ES-I3 (cell line): ENCODE measurements at regions not wholly inside any gene's neighbourhood (a gene's known extent, or its start where the extent isn't known, plus 50 kb on each side); places are given as distances from the start of the nearest gene placed in this dataset.
"Not testable (repeated sequence)": the region's sequence is repeated elsewhere in the genome, so short reads cannot be mapped to it uniquely, and the experiment has no call there.

Source experiments
- H3K36me3 ChIP-seq: 2 replicates; pipeline ENCODE4 v1.6.1; 2013; ENCODE audit warnings: mild to moderate bottlenecking, low read length, control low read depth, moderate library complexity; ENCODE audit not compliant: insufficient read depth
- H3K4me1 ChIP-seq: 2 replicates; pipeline ENCODE4 v1.6.1; 2013; ENCODE audit warnings: mild to moderate bottlenecking, control low read depth, low read length; ENCODE audit not compliant: insufficient read depth
- H3K9ac ChIP-seq: 2 replicates; pipeline ENCODE4 v1.6.1; 2013; ENCODE audit warnings: low read depth, mild to moderate bottlenecking, low read length, moderate library complexity
- H3K9me3 ChIP-seq: 2 replicates; pipeline ENCODE4 v1.6.1; 2013; ENCODE audit warnings: mild to moderate bottlenecking, low read length, moderate library complexity; ENCODE audit not compliant: control insufficient read depth, insufficient read depth

DNA sequence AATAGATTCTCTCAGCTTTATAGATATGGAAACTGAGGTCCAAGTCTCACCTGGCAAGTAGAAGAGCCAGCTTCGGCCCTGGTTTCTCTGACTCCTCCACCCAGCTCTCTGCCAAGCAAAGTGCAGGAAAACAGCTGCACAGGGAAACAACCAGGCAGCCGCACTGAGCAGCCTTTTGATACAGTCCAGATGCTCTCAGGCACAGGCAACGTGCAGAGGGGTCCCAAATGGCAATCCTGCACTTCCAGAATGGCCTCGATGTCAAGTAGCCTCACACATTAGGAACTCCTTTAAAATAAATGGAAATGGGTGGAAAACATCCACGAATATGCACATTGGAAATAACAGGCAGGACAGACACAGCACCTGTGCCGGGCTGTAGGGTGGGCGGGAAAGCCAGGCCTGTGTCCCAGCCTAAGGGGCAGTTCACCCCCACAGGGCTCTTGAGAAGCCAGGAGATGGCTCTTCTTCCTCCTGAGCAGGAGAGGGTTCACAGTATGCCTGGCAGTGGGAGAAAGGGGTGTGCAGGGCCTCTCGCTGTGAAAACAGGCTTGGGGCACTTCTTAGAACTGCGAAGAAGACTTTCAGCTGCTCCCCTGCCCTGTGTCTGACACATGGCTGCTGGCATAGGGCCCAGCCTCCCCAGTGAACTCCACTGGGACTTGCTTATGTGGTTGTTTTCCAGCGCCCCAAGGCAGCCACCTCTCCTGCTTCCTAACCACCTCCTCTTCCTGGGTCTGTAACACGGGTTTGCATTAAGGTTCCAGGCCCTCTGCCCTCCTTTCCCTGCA lies 63.9 kb upstream of the TUBA3E start:
- Histone ChIP-seq H3K9ac (no peak overlapping the region), H3K9me3 (no peaks in the 10 kb centered on the region), H3K36me3 (no peaks in the 10 kb centered on the region), H3K4me1 (no peaks in the 10 kb centered on the region)

DNA sequence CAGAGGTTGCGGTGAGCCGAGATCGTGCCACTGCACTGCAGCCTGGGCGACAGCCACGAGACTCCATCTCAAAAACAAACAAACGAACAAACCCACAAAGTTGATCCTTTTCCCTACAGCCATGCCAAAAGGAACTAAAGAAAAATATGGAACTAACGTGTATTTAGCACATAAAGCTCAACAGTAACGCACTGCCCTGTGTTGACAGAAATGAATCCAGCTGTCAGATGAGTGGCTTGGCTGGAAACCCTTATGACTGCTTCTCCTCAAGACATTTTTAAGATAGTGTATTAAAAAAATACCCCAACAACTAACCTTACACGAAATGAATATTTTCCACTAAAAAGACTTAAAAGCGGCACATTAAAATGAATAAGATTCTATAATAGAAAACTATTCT lies 62.9 kb upstream of the TUBA3E start:
- Histone ChIP-seq H3K36me3 (no peaks in the 10 kb centered on the region), H3K9ac (no peak overlapping the region), H3K4me1 (no peaks in the 10 kb centered on the region), H3K9me3 (no peaks in the 10 kb centered on the region)

DNA sequence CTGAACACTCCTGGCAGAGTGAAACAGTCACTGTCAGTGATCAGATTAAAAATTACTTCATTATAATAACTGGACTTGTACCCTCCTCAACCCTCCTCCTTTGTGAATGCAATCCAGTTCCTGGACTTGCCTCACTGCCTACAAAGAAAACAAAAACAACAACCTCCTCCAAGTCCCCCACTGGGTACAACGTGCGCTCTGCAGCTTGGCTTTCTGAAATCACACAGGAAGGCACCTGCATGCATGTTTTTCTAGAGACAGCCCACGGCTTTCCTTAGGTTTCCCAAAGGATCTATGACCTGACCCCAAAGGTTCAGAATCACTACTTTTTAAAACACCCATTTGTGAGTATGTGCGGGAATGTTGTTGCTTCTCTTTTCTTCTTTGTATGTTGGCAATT lies 61.4 kb upstream of the TUBA3E start:
- no peak overlapping the region for H3K9ac ChIP-seq
- H3K4me1 ChIP-seq = no peaks in the 10 kb centered on the region
- no peaks in the 10 kb centered on the region for H3K36me3 ChIP-seq
- H3K9me3 ChIP-seq = no peaks in the 10 kb centered on the region

DNA sequence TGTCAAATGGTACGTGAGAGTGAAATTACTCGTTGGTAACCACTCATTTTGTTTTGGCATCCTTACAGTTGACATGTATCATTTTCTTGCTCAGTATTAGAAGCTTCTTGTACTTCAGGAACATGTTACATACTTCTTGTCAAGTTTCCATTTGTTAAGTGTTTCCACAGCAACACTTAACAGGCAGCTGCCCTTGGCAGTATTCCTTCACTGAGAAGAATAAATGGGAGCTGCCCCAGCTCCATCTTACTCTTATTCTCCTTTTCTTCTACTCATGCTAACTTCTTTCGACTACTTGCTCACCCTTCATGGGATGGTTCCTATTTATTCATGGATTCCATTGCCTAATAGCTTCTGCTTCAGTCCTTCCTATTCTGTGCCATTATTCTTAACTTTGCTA lies 60.1 kb upstream of the TUBA3E start:
- Histone ChIP-seq H3K9ac (no peak overlapping the region), H3K36me3 (no peaks in the 10 kb centered on the region), H3K4me1 (no peaks in the 10 kb centered on the region), H3K9me3 (no peaks in the 10 kb centered on the region)

DNA sequence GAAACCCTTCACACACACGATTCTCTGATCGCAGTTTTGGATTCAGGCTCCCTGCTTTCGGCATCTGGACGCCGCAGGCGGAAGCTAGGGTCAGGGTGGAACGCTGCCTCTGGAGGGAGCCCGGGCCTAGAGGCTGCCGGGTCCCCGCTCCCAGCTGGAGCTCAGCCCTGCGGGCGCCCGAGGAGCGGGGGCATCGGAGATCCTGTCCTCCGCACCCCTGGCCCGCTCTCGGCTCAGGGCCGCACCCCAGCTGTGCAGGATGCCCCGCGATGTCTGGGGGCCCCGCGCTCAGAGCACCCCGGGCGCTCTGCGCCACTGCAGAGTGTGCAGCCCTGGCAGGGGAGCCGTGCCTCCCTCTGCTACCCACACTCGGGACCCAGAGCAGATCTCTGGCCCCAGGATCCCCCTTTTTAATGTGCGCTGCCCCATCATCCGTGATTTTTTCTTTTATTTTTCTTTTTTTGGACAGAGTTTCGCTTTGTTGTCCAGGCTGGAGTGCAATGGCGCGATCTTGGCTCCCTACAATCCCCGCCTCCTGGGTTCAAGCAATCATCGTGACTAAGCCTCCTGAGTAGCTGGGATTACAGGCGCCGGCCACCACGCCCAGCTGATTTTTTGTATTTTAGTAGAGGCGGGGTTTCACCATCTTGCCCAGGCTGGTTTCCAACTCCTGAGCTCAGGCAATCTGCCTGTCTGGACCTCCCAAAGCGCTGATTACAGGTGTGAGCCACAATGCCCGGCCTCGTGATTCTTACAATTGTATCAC lies 54.8 kb upstream of the TUBA3E start:
- no peaks in the 10 kb centered on the region for H3K36me3 ChIP-seq
- no peak overlapping the region for H3K9ac ChIP-seq
- no peaks in the 10 kb centered on the region for H3K4me1 ChIP-seq
- H3K9me3 ChIP-seq = no peaks in the 10 kb centered on the region

DNA sequence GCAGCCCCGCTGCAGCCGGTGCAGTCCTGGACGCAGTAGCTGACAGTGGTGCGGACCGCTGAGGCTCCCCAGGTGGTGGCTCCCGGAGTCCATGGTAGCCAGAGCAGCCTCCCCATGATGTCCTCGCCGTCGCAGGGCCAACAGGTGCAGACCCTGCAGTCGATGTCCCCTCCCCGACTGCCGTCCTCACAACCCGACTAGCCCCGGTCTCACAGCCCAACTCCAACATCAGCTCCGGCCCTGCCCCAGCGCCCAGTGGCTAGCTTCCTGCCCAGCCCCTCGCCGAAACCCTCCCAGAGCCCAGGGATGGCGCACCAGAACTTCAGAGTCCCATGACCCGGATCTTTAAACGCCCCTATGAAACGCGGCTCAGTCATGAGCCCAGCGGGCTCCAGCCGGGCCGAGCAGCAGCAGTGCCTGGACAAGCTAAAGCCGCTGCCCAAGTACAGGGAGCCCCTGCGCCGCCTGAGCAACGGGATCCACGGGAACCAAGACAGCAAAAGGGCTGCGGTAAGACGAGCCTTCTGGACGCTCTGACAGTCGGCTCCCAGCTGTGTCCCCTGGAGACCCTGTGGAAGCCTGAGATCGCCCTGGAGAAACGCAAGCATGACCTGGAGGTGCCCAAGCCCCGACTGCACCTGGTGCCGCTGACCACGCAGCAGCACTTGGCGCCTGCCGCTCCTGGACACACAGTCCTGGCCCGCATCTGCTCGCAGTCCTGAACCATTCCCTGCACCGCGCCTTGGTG lies 53.8 kb upstream of the TUBA3E start:
- H3K4me1 ChIP-seq = no peaks in the 10 kb centered on the region
- H3K36me3 ChIP-seq = no peaks in the 10 kb centered on the region
- H3K9ac ChIP-seq = no peak overlapping the region
- H3K9me3 ChIP-seq = no peaks in the 10 kb centered on the region

DNA sequence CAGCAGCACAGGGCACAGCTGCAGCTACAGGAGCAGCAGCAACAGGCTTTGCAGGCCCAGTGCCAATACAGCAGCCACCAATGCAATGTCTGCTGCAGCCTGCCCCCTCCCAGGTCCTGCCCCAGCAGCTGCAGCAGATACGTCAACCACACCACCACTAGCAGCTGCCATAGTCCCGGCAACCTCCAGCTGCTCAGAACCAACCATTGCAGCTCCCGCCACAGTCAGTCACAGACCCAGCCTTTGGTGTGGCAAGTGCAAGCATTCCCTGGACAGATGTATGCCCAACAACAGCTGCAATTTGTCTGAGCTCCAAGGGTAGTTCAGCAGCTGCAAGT lies 53.3 kb upstream of the TUBA3E start:
- Histone ChIP-seq H3K36me3 (no peaks in the 10 kb centered on the region), H3K9me3 (no peaks in the 10 kb centered on the region), H3K9ac (no peak overlapping the region), H3K4me1 (no peaks in the 10 kb centered on the region)

DNA sequence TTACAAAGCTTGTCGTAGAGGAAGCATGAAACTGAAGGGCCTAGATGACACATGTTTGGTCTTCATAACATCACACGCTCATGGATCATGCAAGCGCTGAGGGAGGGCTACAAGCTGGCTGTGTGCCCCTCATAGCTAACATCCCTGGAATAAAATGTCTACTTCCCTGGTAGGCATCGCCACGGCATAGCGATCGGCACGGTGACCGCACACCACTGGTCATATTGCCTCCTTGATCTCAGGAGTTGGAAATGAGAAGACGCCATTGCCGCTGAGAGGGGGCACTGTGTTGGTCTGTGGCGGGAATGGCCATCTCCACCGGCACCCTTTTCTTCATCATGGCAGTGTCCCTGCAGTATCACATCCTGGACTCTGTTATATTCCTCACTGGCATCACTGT lies 50.1 kb upstream of the TUBA3E start:
- not testable (repeated sequence) for H3K4me1 ChIP-seq, H3K9me3 ChIP-seq, H3K36me3 ChIP-seq, H3K9ac ChIP-seq
